ENCODE measurements at regions not wholly inside any gene's neighbourhood (a gene's known extent, or its start where the extent isn't known, plus 50 kb on each side); places are given as distances from the start of the nearest gene placed in this dataset.

DNA sequence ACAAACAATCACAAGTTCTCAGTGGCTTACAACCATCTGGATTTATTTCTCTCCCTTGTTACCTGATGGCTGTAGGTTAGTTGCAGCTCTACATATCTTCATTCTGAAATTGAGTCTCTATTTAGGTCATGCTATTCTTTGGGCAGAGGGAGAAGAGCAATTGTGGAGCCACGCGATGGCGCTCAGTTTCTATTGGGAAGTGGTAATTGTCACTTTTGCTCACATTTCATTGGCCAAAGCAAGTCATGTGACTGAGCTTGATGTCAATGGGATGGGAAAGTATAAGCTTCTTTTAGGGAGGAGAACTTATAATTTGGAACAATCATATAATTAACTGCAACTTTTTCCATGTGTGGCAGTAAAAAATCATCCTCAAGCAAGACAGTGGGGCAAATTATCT, 166.5 kb downstream of the LMO4 start:
- H2AFZ ChIP-seq (ENCODE audit: low read depth, low read length): no peak overlapping the region
- no peak overlapping the region for H3K9ac ChIP-seq (ENCODE audit: low read length)
- DNase-seq: no peak
- no peak overlapping the region for H2BK15ac ChIP-seq (ENCODE audit: low read depth, poor library complexity, severe bottlenecking)
- H3K4me2 ChIP-seq (ENCODE audit: low read length, poor library complexity, severe bottlenecking): no peak overlapping the region
- WGBS: 98% methylated on average over 3 of the region's 3 CpGs
- H3K4ac ChIP-seq (ENCODE audit: low read depth in 1 of 2, low read length in 2 of 2): no peak overlapping the region
- H4K91ac ChIP-seq (ENCODE audit: low read length): no peak overlapping the region
- no peak overlapping the region for H3K4me3 ChIP-seq (ENCODE audit: insufficient read depth in 1 of 2, low read depth in 1 of 2, low read length in 2 of 2)
- H3K14ac ChIP-seq (ENCODE audit: low read length in 2 of 2): no peak overlapping the region
- H3K18ac ChIP-seq (ENCODE audit: low read depth in 1 of 2, low read length in 2 of 2): no peak overlapping the region
- no peak overlapping the region for H2BK5ac ChIP-seq (ENCODE audit: low read depth, low read length, poor library complexity, severe bottlenecking)
- no peaks in the 10 kb centered on the region for H3K36me3 ChIP-seq (ENCODE audit: control insufficient read depth in 1 of 2, insufficient read depth in 2 of 2, low read depth in 1 of 2, low read length in 2 of 2)
- no peak overlapping the region for H3K23ac ChIP-seq (ENCODE audit: low read length in 2 of 2)
- no peak overlapping the region for H2BK12ac ChIP-seq (ENCODE audit: low read length in 2 of 2)
- H3K4me1 ChIP-seq (ENCODE audit: control insufficient read depth, insufficient read depth, low read depth, low read length): no peaks in the 10 kb centered on the region
- no peak overlapping the region for H2BK120ac ChIP-seq (ENCODE audit: low read depth, low read length)
- no peaks in the 10 kb centered on the region for H3K9me3 ChIP-seq (ENCODE audit: control insufficient read depth, low read length)
- no peak overlapping the region for H2AK5ac ChIP-seq (ENCODE audit: low read length, severe bottlenecking)
- H3K27me3 ChIP-seq (ENCODE audit: control insufficient read depth in 1 of 2, insufficient read depth in 1 of 2, low read length in 2 of 2): no peaks in the 10 kb centered on the region
- H4K8ac ChIP-seq (ENCODE audit: low read length): no peak overlapping the region
- no peaks in the 10 kb centered on the region for H3K79me1 ChIP-seq (replicated peaks; ENCODE audit: low read length, poor library complexity, severe bottlenecking)
- H3K27ac ChIP-seq (ENCODE audit: low read length, poor library complexity, severe bottlenecking): no peak overlapping the region

- Histone ChIP-seq H3K23ac (ENCODE audit: low read length in 2 of 2) (no peak overlapping the region), H3K79me1 (replicated peaks; ENCODE audit: low read length, poor library complexity, severe bottlenecking) (no peaks in the 10 kb centered on the region), H3K27me3 (ENCODE audit: control insufficient read depth in 1 of 2, insufficient read depth in 1 of 2, low read length in 2 of 2) (no peaks in the 10 kb centered on the region), H3K36me3 (ENCODE audit: control insufficient read depth in 1 of 2, insufficient read depth in 2 of 2, low read depth in 1 of 2, low read length in 2 of 2) (no peaks in the 10 kb centered on the region), H3K9ac (ENCODE audit: low read length) (no peak overlapping the region), H2AFZ (ENCODE audit: low read depth, low read length) (no peak overlapping the region), H2AK5ac (ENCODE audit: low read length, severe bottlenecking) (no peak overlapping the region), H3K9me3 (ENCODE audit: control insufficient read depth, low read length) (no peaks in the 10 kb centered on the region), H3K4me1 (ENCODE audit: control insufficient read depth, insufficient read depth, low read depth, low read length) (no peaks in the 10 kb centered on the region), H3K27ac (ENCODE audit: low read length, poor library complexity, severe bottlenecking) (no peak overlapping the region), H3K4ac (ENCODE audit: low read depth in 1 of 2, low read length in 2 of 2) (no peak overlapping the region), H2BK12ac (ENCODE audit: low read length in 2 of 2) (no peak overlapping the region), H2BK120ac (ENCODE audit: low read depth, low read length) (no peak overlapping the region), H3K18ac (ENCODE audit: low read depth in 1 of 2, low read length in 2 of 2) (no peak overlapping the region), H4K91ac (ENCODE audit: low read length) (no peak overlapping the region), H2BK15ac (ENCODE audit: low read depth, poor library complexity, severe bottlenecking) (no peak overlapping the region), H4K8ac (ENCODE audit: low read length) (no peak overlapping the region), H2BK5ac (ENCODE audit: low read depth, low read length, poor library complexity, severe bottlenecking) (no peak overlapping the region), H3K4me2 (ENCODE audit: low read length, poor library complexity, severe bottlenecking) (no peak overlapping the region), H3K14ac (ENCODE audit: low read length in 2 of 2) (no peak overlapping the region), H3K4me3 (ENCODE audit: insufficient read depth in 1 of 2, low read depth in 1 of 2, low read length in 2 of 2) (no peak overlapping the region)
- WGBS: 93% methylated on average over 6 of the region's 6 CpGs
- DNase-seq: no peak
These were observed 167.2 kb downstream of the LMO4 start for GRCh38 chr1:87495870-87496269.

DNA sequence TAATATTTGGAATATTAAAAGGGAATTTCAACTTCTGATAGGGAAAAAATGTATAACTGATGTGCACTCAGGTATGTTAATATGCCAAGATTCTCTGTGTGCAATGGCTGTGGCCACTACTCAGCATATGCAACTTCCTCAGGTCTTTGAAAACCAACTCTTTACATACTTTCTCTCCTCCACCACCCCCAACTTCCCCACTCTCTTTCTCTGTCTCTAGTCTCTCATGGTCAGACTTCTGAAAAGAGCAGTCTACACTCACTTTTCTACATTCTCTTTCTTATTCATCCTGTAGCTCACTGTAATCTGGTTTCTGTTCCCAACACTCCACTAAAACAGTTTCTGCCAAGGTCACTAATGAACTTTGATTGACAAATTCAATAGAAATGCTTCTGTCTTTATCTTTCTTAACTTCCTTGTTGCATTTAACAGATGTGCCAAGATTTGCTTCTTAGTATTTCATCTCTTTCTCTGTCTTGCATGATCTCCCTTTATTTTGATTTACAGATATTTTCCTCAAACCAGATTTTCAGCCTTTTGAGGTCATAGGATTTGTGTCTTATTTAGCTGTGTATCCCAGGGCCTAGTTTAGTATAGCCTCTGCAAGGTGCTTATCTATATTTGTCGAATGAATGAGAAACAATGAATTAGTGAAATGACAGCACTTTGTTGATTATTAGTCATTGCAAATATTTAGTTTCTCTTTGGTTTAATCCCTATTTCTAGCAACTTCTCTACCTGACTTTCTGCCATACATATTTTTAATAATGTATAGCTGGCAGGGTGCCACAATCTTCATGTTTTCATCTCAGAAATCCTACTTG, 168.9 kb downstream of the LMO4 start:
- no peaks in the 10 kb centered on the region for H3K9me3 ChIP-seq (ENCODE audit: control insufficient read depth, low read length)
- no peak overlapping the region for H3K4me2 ChIP-seq (ENCODE audit: low read length, poor library complexity, severe bottlenecking)
- H4K91ac ChIP-seq (ENCODE audit: low read length): no peak overlapping the region
- no peak overlapping the region for H3K27ac ChIP-seq (ENCODE audit: low read length, poor library complexity, severe bottlenecking)
- H2BK5ac ChIP-seq (ENCODE audit: low read depth, low read length, poor library complexity, severe bottlenecking): no peak overlapping the region
- no peaks in the 10 kb centered on the region for H3K4me1 ChIP-seq (ENCODE audit: control insufficient read depth, insufficient read depth, low read depth, low read length)
- no peak for DNase-seq
- no peaks in the 10 kb centered on the region for H3K27me3 ChIP-seq (ENCODE audit: control insufficient read depth in 1 of 2, insufficient read depth in 1 of 2, low read length in 2 of 2)
- H3K14ac ChIP-seq (ENCODE audit: low read length in 2 of 2): no peak overlapping the region
- no peak overlapping the region for H2AFZ ChIP-seq (ENCODE audit: low read depth, low read length)
- H2AK5ac ChIP-seq (ENCODE audit: low read length, severe bottlenecking): no peak overlapping the region
- H2BK120ac ChIP-seq (ENCODE audit: low read depth, low read length): no peak overlapping the region
- H2BK12ac ChIP-seq (ENCODE audit: low read length in 2 of 2): no peak overlapping the region
- H3K4me3 ChIP-seq (ENCODE audit: insufficient read depth in 1 of 2, low read depth in 1 of 2, low read length in 2 of 2): no peak overlapping the region
- no CpG with 5 or more reads among the region's 1 CpG for WGBS
- no peak overlapping the region for H4K8ac ChIP-seq (ENCODE audit: low read length)
- no peak overlapping the region for H3K23ac ChIP-seq (ENCODE audit: low read length in 2 of 2)
- H2BK15ac ChIP-seq (ENCODE audit: low read depth, poor library complexity, severe bottlenecking): no peak overlapping the region
- no peaks in the 10 kb centered on the region for H3K36me3 ChIP-seq (ENCODE audit: control insufficient read depth in 1 of 2, insufficient read depth in 2 of 2, low read depth in 1 of 2, low read length in 2 of 2)
- H3K79me1 ChIP-seq (replicated peaks; ENCODE audit: low read length, poor library complexity, severe bottlenecking): no peaks in the 10 kb centered on the region
- no peak overlapping the region for H3K18ac ChIP-seq (ENCODE audit: low read depth in 1 of 2, low read length in 2 of 2)
- no peak overlapping the region for H3K9ac ChIP-seq (ENCODE audit: low read length)
- H3K4ac ChIP-seq (ENCODE audit: low read depth in 1 of 2, low read length in 2 of 2): no peak overlapping the region

DNA sequence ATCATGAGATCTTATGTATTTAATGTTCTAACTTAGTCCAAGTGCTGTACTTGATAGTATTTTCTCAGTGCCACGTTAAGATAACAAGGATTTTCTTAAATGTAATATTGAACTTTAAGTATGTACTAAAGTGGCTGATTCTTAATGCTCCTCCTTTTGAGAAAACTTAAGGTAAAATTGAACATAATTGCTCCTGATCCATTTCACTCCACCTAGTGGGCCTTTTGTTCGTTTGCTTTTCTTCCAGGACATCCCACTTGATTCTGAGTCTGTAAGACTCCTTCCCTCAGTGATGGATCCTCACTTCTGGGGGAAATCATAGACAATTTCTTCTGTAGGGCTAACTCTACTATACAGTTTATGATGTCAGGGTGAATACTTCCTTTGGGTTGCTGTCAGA, 173.1 kb downstream of the LMO4 start:
- Histone ChIP-seq H3K14ac (ENCODE audit: low read length in 2 of 2) (no peak overlapping the region), H3K36me3 (ENCODE audit: control insufficient read depth in 1 of 2, insufficient read depth in 2 of 2, low read depth in 1 of 2, low read length in 2 of 2) (no peaks in the 10 kb centered on the region), H3K4ac (ENCODE audit: low read depth in 1 of 2, low read length in 2 of 2) (no peak overlapping the region), H2AK5ac (ENCODE audit: low read length, severe bottlenecking) (no peak overlapping the region), H4K8ac (ENCODE audit: low read length) (no peak overlapping the region), H2BK120ac (ENCODE audit: low read depth, low read length) (no peak overlapping the region), H4K91ac (ENCODE audit: low read length) (no peak overlapping the region), H3K18ac (ENCODE audit: low read depth in 1 of 2, low read length in 2 of 2) (no peak overlapping the region), H3K27me3 (ENCODE audit: control insufficient read depth in 1 of 2, insufficient read depth in 1 of 2, low read length in 2 of 2) (no peaks in the 10 kb centered on the region), H2BK5ac (ENCODE audit: low read depth, low read length, poor library complexity, severe bottlenecking) (no peak overlapping the region), H3K9ac (ENCODE audit: low read length) (no peak overlapping the region), H3K4me2 (ENCODE audit: low read length, poor library complexity, severe bottlenecking) (no peak overlapping the region), H3K4me3 (ENCODE audit: insufficient read depth in 1 of 2, low read depth in 1 of 2, low read length in 2 of 2) (no peak overlapping the region), H3K4me1 (ENCODE audit: control insufficient read depth, insufficient read depth, low read depth, low read length) (no peaks in the 10 kb centered on the region), H3K27ac (ENCODE audit: low read length, poor library complexity, severe bottlenecking) (no peak overlapping the region), H2AFZ (ENCODE audit: low read depth, low read length) (no peak overlapping the region), H3K9me3 (ENCODE audit: control insufficient read depth, low read length) (no peaks in the 10 kb centered on the region), H2BK12ac (ENCODE audit: low read length in 2 of 2) (no peak overlapping the region), H3K79me1 (replicated peaks; ENCODE audit: low read length, poor library complexity, severe bottlenecking) (no peaks in the 10 kb centered on the region), H2BK15ac (ENCODE audit: low read depth, poor library complexity, severe bottlenecking) (no peak overlapping the region), H3K23ac (ENCODE audit: low read length in 2 of 2) (no peak overlapping the region)
- 55% methylated on average over 1 of the region's 2 CpGs for WGBS
- DNase-seq: no peak
